H7 (cell line): ENCODE measurements at regions not wholly inside any gene's neighbourhood (a gene's known extent, or its start where the extent isn't known, plus 50 kb on each side); places are given as distances from the start of the nearest gene placed in this dataset.

Experiments
- DNase-seq: peaks from one replicate; pipeline ENCODE4 v3.0.0; 2012
- H3K27me3 ChIP-seq: 2 replicates; pipeline ENCODE4 v1.6.0; 2011; ENCODE audit warnings: mild to moderate bottlenecking, low read length; ENCODE audit not compliant: control insufficient read depth, insufficient read depth
- H3K36me3 ChIP-seq: replicated peaks from 2 replicates; pipeline ENCODE4 v1.5.1; 2011; ENCODE audit warnings: low read length; ENCODE audit not compliant: control insufficient read depth, insufficient read depth
- H3K4me3 ChIP-seq: 2 replicates; pipeline ENCODE4 v1.5.1; 2011; ENCODE audit warnings: low read depth, mild to moderate bottlenecking, control low read depth, low read length, moderate library complexity; ENCODE audit not compliant: insufficient read depth

DNA sequence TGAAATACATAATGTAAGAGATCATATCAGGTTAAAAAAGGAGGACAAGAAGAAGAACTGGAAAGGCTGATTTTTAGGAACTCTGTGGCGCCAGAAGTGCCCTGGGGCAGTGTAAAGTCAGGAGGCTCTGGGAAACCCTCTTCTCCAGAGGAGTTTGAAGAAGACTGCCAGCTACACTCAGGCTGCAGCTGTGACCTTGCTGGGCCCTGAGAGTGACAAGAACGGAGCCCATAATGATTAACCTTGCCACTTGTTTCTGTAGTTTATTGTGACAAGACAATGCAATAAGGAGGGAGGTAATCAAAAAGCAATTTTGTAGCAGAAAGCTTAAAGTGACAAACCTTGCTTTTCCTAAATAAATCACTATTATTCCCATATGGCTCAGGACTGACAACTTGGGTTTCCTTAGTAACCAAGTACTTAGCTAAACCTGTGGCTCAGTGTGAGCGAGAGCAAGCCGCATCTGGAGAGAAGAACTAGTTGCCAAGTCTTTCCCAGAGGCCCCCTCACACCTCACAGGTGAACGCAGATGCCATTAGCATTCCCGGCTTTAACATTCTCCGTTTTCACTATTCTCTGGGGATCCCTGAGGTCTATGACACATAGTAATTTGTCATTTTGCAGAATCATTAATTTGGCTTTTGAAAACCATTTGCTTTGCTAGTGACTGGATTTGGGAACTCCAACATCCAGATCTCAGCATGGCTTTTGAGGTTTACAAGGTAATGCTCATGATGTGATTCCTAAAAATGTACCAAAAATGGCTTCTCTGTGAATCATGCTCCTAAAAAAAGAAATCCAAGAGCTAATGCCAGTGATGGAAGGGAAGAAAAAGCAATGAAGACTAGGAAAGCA, 115.9 kb downstream of the OMA1 start:
- Histone ChIP-seq H3K36me3 (no peaks in the 10 kb centered on the region), H3K4me3 (no peak overlapping the region), H3K27me3 (no peaks in the 10 kb centered on the region; the same call in 1 of the 2 replicates)
- DNase-seq: no peak

DNA sequence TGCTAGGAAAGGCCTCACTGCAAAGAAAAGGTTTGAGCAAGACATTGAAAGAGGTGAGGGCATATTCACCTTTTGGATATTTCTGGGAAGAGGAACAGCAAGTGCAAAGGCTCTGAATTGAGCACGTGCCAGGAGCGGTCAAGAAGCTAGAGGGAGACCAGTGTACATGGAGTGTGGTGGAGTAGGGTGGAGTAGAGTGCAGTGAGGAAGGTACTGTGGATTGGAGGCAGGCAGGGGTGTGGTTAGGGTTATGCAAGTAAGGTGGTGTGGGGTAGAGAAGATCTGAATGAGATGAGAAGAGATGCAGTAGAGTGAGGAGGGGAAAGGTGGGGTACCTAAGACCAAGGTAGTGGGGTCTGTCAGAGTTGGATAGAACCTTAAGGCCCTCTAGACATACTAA, 119.6 kb downstream of the OMA1 start:
- no peak overlapping the region for H3K4me3 ChIP-seq
- no peaks in the 10 kb centered on the region; the same call in 1 of the 2 replicates for H3K27me3 ChIP-seq
- DNase-seq: no peak
- no peaks in the 10 kb centered on the region for H3K36me3 ChIP-seq

DNA sequence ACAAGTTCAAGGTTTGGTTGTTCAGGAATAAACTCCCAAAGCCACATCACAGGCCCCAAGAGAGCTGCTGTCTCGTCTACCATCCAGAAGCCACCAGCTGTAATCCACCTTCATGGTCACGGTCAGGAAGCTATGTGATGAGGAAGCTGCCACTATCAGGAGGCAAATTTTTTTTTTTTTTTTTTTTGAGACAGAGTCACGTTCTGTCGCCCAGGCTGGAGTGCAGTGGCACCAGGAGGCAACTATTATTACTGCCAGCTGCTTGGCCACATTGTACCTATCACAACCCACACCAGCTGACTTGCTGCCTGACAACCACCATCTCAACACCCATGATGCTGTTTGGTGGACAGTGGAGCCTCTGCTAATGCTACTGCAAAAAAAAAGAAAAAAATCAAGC, 124.1 kb downstream of the OMA1 start:
- DNase-seq: no peak
- Histone ChIP-seq H3K36me3 (no peaks in the 10 kb centered on the region), H3K4me3 (no peak overlapping the region), H3K27me3 (no peaks in the 10 kb centered on the region)

DNA sequence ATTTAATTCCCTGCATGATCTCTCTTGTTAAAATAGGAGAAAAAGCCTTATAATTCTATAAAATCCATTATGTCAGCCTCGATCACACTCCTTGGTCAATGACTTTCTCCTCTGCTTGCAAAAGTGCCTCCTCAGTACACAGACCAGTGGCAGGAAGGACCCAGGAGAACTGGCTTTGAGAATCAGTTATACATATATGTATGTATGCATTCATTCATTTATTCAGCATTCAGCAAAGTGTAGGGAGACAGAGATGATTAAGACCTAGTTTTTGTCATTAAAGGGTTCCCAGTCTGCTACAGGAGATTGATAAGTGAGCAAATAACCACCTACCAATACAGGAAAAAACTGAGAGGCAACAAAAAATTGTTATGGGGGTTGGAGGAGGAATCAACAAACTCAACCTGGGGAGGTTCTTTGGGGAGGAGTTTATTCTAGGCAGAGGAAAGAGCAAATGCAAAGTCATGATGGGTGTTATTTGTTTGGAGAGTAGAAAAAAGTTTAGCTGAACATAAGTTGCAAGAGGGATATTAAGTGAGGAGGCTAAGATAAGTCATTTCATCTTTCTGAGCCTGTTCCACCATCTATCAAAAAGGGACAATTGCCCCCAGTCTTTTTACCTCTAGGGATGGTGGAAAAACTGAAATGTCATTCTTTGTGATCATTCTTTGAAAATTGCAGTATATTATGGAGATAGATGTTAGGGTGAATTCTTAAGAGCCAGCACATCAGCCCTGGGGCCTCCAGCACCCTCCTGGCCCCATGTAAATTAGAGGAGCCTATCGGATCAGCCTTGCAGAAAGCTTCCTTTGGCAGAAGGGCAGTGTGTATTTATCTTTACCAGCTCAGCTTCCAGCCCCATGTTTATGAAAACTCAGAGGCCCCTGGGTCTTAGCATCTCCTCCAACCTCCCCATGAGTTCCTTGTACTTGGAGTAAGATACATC, 128.0 kb downstream of the OMA1 start:
- no peak for DNase-seq
- Histone ChIP-seq H3K4me3 (no peak overlapping the region), H3K27me3 (no peaks in the 10 kb centered on the region), H3K36me3 (no peaks in the 10 kb centered on the region)

DNA sequence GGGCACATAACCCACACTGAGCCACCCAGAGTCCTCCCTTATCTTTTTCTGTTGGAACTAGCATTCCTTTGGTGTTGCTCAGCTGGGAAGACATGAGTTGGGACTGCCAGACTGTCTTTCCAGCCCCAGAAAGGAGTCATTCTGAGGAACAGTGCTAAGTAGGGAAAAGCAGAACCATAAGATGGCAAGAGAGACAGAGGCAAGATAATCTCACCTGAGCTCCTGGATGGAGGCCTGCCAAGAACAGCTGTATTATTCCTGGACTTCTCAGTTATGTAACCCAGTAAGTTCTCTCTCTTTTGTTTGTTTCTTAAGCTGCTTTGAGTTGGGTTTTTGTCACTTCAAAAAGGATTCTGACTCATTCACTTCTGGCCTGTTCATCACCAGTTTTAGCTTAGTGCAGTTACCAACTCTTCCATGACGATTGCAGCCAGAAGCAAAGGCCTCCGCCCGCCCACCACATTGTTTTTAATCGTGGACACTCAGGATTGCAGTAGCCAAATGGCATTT, 134.4 kb downstream of the OMA1 start:
- Histone ChIP-seq H3K27me3 (no peaks in the 10 kb centered on the region; the same call in 1 of the 2 replicates), H3K36me3 (no peaks in the 10 kb centered on the region), H3K4me3 (no peak overlapping the region)
- DNase-seq: no peak

DNA sequence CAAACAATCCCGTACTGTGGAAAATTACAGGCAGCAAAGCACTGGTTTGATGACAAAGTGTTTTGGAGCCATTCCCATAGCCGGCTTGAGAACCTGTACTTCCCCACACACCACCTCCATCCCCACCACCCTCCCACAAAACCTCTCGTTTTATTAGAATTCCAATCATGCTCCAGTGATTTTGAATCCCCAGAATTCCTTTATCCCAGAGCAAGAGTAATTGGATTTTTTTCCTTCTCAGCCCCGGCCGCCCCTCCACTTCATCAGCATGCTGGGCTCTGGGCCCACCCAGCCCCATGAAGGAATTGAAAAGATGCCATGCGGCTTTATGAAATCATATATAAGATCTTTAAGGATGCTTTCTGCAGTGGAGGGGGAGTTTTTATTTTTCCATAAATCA, 136.6 kb downstream of the OMA1 start:
- H3K27me3 ChIP-seq: no peaks in the 10 kb centered on the region; the same call in 1 of the 2 replicates
- H3K4me3 ChIP-seq: no peak overlapping the region
- H3K36me3 ChIP-seq: no peaks in the 10 kb centered on the region
- DNase-seq: no peak

DNA sequence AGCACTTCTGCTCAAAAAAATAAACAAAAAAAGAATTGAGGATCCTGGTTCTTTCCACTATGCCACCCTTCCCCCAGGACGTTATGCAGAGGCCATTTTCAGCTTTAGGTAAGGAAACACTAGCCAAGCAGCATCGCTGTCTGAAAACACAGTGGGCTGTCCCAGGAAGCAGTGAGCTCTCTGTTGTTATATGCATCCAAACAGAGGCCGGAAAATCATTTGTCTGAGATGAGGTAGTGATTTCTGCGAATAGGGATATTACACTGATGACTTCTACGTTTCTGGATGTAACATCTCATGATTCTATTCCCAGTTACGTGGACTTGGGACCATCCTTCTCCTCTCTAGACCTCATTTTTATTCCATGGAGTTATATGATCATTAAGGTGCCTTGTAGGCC, 137.2 kb downstream of the OMA1 start:
- Histone ChIP-seq H3K4me3 (no peak overlapping the region), H3K36me3 (no peaks in the 10 kb centered on the region), H3K27me3 (no peaks in the 10 kb centered on the region; the same call in 1 of the 2 replicates)
- DNase-seq: no peak

DNA sequence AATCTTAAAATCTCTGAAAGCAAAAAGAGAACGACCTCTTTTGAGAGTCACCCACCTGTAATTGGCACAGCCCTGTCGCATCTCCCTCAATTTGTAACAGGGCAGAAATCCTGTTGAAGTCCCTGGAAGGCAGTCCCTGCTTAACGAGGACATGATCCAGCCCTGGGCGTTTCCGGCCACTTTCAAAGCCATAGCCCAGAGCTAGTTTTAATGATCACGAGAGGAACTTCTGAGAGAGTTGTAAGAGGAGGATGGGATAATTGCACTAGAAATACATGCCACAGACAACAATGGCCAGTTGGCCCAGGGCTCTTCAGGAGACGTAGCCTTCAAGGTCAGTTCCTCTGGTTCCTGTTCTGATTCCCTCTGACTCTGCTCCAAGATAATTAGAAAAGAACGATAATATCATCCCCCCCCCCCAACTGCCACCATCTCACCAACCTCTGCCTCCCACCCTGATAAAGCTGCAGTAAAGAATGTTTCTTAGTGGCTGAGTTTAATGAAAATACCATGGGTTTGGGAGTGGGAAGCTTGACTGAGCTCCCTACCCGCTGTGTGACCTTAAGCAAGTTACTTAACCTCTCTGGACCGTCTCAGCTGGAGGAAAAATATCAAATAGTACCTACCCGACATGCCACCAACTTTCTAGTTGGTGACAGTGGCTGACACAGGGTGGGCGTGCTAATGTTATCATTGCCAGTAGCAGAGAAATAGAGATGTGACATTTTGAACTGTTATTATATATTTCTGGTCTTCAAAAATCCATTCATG, 140.0 kb downstream of the OMA1 start:
- no peak overlapping the region for H3K4me3 ChIP-seq
- DNase-seq: no peak
- no peaks in the 10 kb centered on the region; the same call in 1 of the 2 replicates for H3K27me3 ChIP-seq
- no peaks in the 10 kb centered on the region for H3K36me3 ChIP-seq

DNA sequence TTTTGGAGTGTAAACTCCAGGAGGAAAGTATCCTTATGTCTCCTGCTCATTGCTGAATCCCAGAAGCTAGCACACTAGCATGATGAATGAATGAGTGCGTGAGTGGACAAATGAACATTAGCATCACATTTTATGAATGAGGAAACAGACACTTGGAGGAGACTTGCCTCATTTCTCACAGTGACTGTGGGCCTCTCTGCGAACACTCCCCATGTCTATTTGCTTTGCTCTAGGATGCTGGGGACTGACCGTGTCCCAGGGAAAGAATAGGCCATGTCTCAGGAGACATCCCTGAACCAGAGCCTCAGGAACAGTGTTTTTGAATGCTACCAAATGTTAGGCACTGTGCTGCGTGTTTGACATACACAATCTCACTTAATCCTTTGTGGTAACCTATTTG, 140.9 kb downstream of the OMA1 start:
- no peaks in the 10 kb centered on the region; the same call in 1 of the 2 replicates for H3K27me3 ChIP-seq
- no peak overlapping the region for H3K4me3 ChIP-seq
- no peaks in the 10 kb centered on the region for H3K36me3 ChIP-seq
- no peak for DNase-seq

DNA sequence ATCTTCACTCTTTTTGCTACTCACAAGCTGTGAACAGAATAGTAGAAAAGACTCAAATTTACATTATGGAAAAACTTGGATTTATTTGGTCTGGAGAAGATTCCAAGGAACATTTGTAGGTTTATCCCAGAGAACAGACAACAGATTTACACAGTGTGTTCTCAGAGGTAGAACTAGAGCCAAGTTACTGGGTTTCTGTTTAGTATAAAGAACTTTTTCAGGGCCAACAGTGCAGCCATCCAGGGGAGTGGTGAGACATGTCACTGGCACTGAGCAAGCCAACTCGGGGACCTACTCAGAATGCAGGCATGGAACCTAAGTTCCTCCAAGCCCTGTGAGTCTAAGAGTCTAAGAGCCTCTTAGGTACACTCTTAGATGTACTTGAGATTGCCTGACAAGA, 142.6 kb downstream of the OMA1 start:
- no peak for DNase-seq
- Histone ChIP-seq H3K36me3 (no peaks in the 10 kb centered on the region), H3K27me3 (no peaks in the 10 kb centered on the region; the same call in 1 of the 2 replicates), H3K4me3 (no peak overlapping the region)

DNA sequence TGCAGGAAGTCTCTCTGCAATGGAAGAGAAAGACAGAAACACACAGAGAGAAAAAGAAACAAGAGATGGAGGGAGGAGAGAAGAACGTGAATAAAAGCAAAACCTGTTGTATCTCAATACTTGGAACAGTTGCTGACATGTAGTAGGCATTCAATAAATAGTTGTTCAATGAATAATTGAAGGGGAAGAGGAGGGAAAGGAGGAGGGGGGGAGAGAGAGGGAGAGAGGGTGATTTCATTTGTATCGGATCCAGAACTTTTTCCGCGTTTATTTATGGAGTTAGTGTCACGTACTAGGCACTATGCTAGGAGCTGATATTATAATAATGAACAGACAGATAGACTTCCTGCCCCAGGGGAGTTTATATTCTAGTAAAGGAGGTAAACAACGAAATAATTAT, 144.1 kb downstream of the OMA1 start:
- Histone ChIP-seq H3K27me3 (no peaks in the 10 kb centered on the region), H3K4me3 (no peak overlapping the region), H3K36me3 (no peaks in the 10 kb centered on the region)
- no peak for DNase-seq

DNA sequence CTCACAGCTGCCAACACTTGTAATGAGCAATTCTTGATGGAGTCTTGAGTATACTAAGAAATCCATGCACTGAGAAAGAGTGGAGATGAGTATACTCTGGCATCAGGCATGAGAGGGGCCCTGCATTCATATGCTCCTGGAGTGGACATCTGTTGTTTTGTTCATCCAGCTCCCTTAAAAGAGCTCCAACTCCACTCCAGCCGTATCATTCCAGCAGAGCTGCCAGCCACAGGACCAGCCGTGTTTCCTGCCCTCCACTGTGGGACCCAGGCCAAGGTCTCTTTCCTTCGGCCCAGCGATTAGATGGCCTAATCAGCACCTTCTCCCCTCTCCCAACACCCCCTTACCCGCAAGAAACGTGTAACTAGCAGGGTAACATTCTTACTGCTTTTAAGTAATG, 144.5 kb downstream of the OMA1 start:
- no peak for DNase-seq
- no peaks in the 10 kb centered on the region for H3K36me3 ChIP-seq
- no peaks in the 10 kb centered on the region for H3K27me3 ChIP-seq
- no peak overlapping the region for H3K4me3 ChIP-seq

DNA sequence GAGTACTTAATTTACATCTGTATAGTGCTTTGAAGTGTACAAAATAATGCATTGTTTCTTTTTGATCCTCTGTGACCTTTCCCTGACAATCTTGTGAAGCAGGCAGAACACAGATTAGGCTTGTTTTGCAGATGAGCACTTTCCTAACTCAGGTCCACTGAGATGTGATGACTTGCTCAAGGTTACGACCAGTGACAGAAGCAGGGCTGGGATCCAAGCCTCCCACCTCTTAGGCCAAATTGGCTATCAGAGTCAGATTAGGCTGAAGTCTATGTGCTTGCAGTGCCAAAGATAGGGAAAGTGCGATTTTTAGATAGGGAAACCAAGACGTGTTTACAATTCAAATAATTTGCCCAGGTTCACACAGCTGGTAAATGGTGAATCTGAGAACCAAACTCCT, 147.3 kb downstream of the OMA1 start:
- no peaks in the 10 kb centered on the region for H3K27me3 ChIP-seq
- DNase-seq: no peak
- no peaks in the 10 kb centered on the region for H3K36me3 ChIP-seq
- H3K4me3 ChIP-seq: no peak overlapping the region

DNA sequence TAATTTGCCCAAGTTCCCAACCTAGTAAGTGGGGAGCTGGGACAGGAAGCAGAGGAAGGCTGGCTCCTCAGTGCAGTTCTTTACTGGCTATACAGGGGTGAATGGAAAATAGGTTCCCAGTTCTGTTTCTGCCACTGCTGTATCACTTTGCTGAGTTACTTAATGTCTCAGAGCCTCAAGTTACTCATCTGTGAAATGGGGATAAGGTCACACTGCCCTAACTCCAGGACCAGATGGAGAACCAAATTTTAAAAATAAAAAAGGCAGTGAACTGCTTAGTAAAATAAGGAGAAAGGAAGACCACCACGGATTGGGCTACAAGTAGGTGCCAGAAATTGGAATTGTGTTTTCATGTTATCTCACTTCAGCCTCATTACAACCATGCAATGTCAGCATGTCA, 147.8 kb downstream of the OMA1 start:
- Histone ChIP-seq H3K4me3 (no peak overlapping the region), H3K36me3 (no peaks in the 10 kb centered on the region), H3K27me3 (no peaks in the 10 kb centered on the region)
- DNase-seq: no peak
